Ishikawa (cell line): ENCODE measurements at regions not wholly inside any gene's neighbourhood (a gene's known extent, or its start where the extent isn't known, plus 50 kb on each side); places are given as distances from the start of the nearest gene placed in this dataset.

ENCODE experiments used
- CEBPB ChIP-seq: IDR thresholded peaks from 2 replicates; pipeline ENCODE4 v1.6.1; 2012
- CREB1 ChIP-seq: IDR thresholded peaks from 2 replicates; pipeline ENCODE4 v1.6.1; 2012; ENCODE audit warnings: low read depth
- EGR1 ChIP-seq: IDR thresholded peaks from 2 replicates; pipeline ENCODE4 v1.6.1; 2012
- EP300 ChIP-seq: IDR thresholded peaks from 2 replicates; pipeline ENCODE4 v1.6.1; 2012; ENCODE audit warnings: borderline replicate concordance
- FOXM1 ChIP-seq: IDR thresholded peaks from 2 replicates; pipeline ENCODE4 v1.6.1; 2012; ENCODE audit warnings: low read depth, borderline replicate concordance
- MAX ChIP-seq: IDR thresholded peaks from 2 replicates; pipeline ENCODE4 v1.6.1; 2012
- NFIC ChIP-seq: IDR thresholded peaks from 2 replicates; pipeline ENCODE4 v1.6.1; 2012
- RAD21 ChIP-seq: IDR thresholded peaks from 2 replicates; pipeline ENCODE4 v1.6.1; 2012; ENCODE audit warnings: low read depth
- REST ChIP-seq: IDR thresholded peaks from 2 replicates; pipeline ENCODE4 v1.6.1; 2012; ENCODE audit warnings: low read depth, mild to moderate bottlenecking
- TAF1 ChIP-seq: IDR thresholded peaks from 2 replicates; pipeline ENCODE4 v1.6.1; 2012; ENCODE audit warnings: low read depth, mild to moderate bottlenecking
- TCF12 ChIP-seq: IDR thresholded peaks from 2 replicates; pipeline ENCODE4 v1.6.1; 2012; ENCODE audit warnings: low read depth
- TEAD4 ChIP-seq: IDR thresholded peaks from 2 replicates; pipeline ENCODE4 v1.6.1; 2012
- USF1 ChIP-seq: IDR thresholded peaks from 2 replicates; pipeline ENCODE4 v1.6.1; 2012
- YY1 ChIP-seq: IDR thresholded peaks from 2 replicates; pipeline ENCODE4 v1.6.1; 2012; ENCODE audit warnings: low read depth
- ZBTB7A ChIP-seq: IDR thresholded peaks from 2 replicates; pipeline ENCODE4 v1.6.1; 2012; ENCODE audit warnings: low read depth

- TF ChIP-seq USF1 (no peak), TAF1 (no peak), RAD21 (peak; percentile 90), REST (no peak)
Measured at GRCh38 chr10:3239066-3239919, 66.7 kb upstream of the PITRM1 start.

DNA sequence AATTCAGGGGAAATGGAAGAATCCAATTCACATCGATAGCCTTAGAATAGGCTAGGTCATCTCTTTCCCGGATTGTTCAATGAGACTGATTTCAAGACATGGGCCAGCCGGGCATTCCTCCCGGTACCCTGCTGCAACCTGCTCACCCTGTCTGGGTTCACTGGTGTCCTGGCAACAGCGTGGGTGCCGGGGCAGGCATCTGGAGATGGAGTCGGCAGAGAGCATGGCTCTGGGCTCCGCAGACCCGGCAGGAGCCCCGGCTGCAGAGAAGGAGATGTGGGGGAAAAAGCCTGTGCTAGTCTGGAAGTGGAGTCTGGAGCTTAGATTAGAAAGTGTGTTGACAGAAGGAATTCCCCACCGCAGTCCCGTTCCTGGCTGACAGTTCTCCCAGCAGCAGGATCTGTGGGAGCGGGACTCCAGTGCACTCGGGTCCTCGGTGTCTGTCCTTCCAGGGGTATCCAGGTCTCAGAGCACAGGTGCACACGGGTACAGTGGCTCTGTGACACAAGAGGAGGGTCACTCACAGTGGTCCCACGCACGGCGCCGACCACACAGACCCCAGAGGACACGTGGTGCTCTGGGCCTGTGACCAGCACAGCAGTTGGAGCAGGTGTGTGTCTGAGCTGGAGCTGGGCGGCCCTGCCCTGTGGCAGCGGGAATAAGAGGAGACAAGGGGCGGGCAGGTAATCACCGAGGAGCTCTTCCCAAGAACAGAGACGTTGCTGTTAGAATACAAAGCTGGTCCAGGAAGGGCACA is 65.7 kb upstream of the PITRM1 start:
- TF ChIP-seq RAD21 (no peak), TAF1 (no peak), NFIC (no peak), FOXM1 (no peak), MAX (no peak), REST (no peak), TEAD4 (no peak), EGR1 (no peak), CEBPB (no peak), YY1 (no peak), USF1 (no peak), ZBTB7A (no peak), CREB1 (no peak), EP300 (no peak), TCF12 (no peak)

GRCh38 chr10:3237530-3237929 is 64.9 kb upstream of the PITRM1 start:
- no peak for TF ChIP-seq NFIC
- no peak for TF ChIP-seq MAX
- TF ChIP-seq USF1, result no peak
- no peak for TF ChIP-seq TAF1
- TF ChIP-seq TCF12, result no peak
- no peak for TF ChIP-seq REST
- TF ChIP-seq EP300, result no peak
- TF ChIP-seq EGR1, result no peak
- TF ChIP-seq FOXM1, result no peak
- TF ChIP-seq CREB1, result no peak
- no peak for TF ChIP-seq RAD21
- no peak for TF ChIP-seq ZBTB7A
- TF ChIP-seq CEBPB, result no peak
- TF ChIP-seq YY1, result no peak
- TF ChIP-seq TEAD4, result no peak
